ENCODE measurements at regions not wholly inside any gene's neighbourhood (a gene's known extent, or its start where the extent isn't known, plus 50 kb on each side); places are given as distances from the start of the nearest gene placed in this dataset.

- H3K27me3 Mint-ChIP-seq = no peaks in the 10 kb centered on the region
- no peak overlapping the region for H3K4me3 Mint-ChIP-seq
- H3K36me3 Mint-ChIP-seq (ENCODE audit: low read depth) = no peaks in the 10 kb centered on the region
- H3K9me3 Mint-ChIP-seq = no peaks in the 10 kb centered on the region
- no peak for DNase-seq
- H3K4me1 Mint-ChIP-seq = no peaks in the 10 kb centered on the region
- intact Hi-C loops (cut with micrococcal nuclease) = loop anchor here (10.0 kb wide), 1 partner anchor 904 kb away; the partner anchor contains the start of gene PTHLH
- H3K27ac Mint-ChIP-seq = no peak overlapping the region
These were observed 270.4 kb upstream of the FAR2 start for GRCh38 chr12:28878629-28879028.

DNA sequence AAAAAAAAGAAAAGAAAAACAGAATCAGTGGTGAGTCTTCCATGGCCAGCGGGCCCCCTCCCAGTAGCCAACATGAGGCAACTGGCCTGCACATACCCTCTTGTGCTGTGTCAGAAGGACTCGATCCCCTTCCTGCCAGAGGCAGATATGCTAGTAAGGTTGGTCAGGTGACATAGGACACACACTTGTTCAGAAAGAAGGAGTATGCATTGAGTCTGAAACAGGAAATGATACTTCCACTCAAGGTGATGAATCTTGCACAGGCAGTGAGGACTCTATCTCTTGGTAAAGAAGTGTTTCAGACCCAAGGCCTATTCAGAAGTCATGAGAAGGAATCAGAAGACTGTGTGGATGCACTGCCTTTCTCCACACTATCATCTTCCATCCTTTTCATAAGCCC, 269.7 kb upstream of the FAR2 start:
- intact Hi-C loops (cut with micrococcal nuclease) = loop anchor here (10.0 kb wide), 1 partner anchor 905 kb away; the partner anchor contains the start of gene PTHLH
- no peak overlapping the region for H3K4me3 Mint-ChIP-seq
- H3K27me3 Mint-ChIP-seq = no peaks in the 10 kb centered on the region

GRCh38 chr12:28882444-28882843, 266.6 kb upstream of the FAR2 start:
- intact Hi-C loops (cut with micrococcal nuclease) = no loop called here
- no peak overlapping the region for H3K27ac Mint-ChIP-seq
- no peak overlapping the region for H3K4me3 Mint-ChIP-seq
- no peaks in the 10 kb centered on the region for H3K9me3 Mint-ChIP-seq
- no peaks in the 10 kb centered on the region for H3K4me1 Mint-ChIP-seq
- no peak for DNase-seq
- H3K36me3 Mint-ChIP-seq (ENCODE audit: low read depth) = no peaks in the 10 kb centered on the region
- no peaks in the 10 kb centered on the region for H3K27me3 Mint-ChIP-seq

More for the DNA sequence above, 269.7 kb upstream of the FAR2 start:
- Mint-ChIP-seq H3K36me3 (ENCODE audit: low read depth) (no peaks in the 10 kb centered on the region), H3K4me1 (no peaks in the 10 kb centered on the region), H3K9me3 (no peaks in the 10 kb centered on the region), H3K27ac (no peak overlapping the region)
- DNase-seq = no peak

- H3K4me3 Mint-ChIP-seq = no peak overlapping the region
- H3K9me3 Mint-ChIP-seq = no peaks in the 10 kb centered on the region
- DNase-seq = no peak
- H3K27me3 Mint-ChIP-seq = no peaks in the 10 kb centered on the region
- intact Hi-C loops (cut with micrococcal nuclease) = no loop called here
- no peaks in the 10 kb centered on the region for H3K36me3 Mint-ChIP-seq (ENCODE audit: low read depth)
- no peak overlapping the region for H3K27ac Mint-ChIP-seq
- H3K4me1 Mint-ChIP-seq = no peaks in the 10 kb centered on the region
These were observed 265.6 kb upstream of the FAR2 start for GRCh38 chr12:28883406-28883997.

- no peak overlapping the region for H3K4me3 Mint-ChIP-seq
- no peaks in the 10 kb centered on the region for H3K27me3 Mint-ChIP-seq
- no peaks in the 10 kb centered on the region for H3K4me1 Mint-ChIP-seq
These were observed 264.0 kb upstream of the FAR2 start for GRCh38 chr12:28884904-28885679.

GRCh38 chr12:28885928-28886327, 263.1 kb upstream of the FAR2 start:
- Mint-ChIP-seq H3K27me3 (no peaks in the 10 kb centered on the region), H3K36me3 (ENCODE audit: low read depth) (no peaks in the 10 kb centered on the region), H3K4me1 (no peaks in the 10 kb centered on the region), H3K4me3 (no peak overlapping the region), H3K27ac (no peak overlapping the region), H3K9me3 (no peaks in the 10 kb centered on the region)
- DNase-seq = no peak
- intact Hi-C loops (cut with micrococcal nuclease) = no loop called here

More at GRCh38 chr12:28884904-28885679, 264.0 kb upstream of the FAR2 start:
- Mint-ChIP-seq H3K9me3 (no peaks in the 10 kb centered on the region), H3K27ac (no peak overlapping the region), H3K36me3 (ENCODE audit: low read depth) (no peaks in the 10 kb centered on the region)
- no peak for DNase-seq
- intact Hi-C loops (cut with micrococcal nuclease) = no loop called here

DNA sequence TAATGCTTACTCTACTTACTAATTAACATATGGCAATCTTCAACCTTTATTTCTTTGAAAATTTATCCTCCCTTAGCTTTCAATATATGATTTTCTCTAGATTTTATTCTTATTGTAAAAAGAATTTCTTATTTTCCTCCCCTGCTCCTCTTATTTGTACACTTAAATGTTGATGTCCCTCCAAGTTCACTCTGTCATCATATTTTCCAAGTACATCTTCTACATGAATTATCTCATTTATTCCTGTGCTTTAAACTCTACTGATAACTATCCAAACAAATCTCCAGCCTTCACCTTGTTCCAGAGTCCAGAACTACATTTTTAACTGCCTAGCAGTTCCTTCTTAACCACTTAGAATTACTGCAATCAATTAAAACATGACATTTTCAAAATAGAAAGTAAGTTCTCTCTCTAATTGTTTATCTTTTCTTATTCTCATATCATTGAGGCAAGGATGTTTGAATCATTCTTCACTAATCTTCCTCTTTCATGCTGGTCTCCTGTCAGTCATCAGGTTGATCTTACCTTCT, 261.6 kb upstream of the FAR2 start:
- Mint-ChIP-seq H3K27ac (no peak overlapping the region), H3K4me1 (no peaks in the 10 kb centered on the region), H3K27me3 (no peaks in the 10 kb centered on the region), H3K9me3 (no peaks in the 10 kb centered on the region), H3K36me3 (ENCODE audit: low read depth) (no peaks in the 10 kb centered on the region), H3K4me3 (no peak overlapping the region)
- DNase-seq = no peak
- intact Hi-C loops (cut with micrococcal nuclease) = no loop called here

- no peak for DNase-seq
- Mint-ChIP-seq H3K9me3 (no peaks in the 10 kb centered on the region), H3K4me1 (no peaks in the 10 kb centered on the region), H3K36me3 (ENCODE audit: low read depth) (no peaks in the 10 kb centered on the region), H3K27me3 (no peaks in the 10 kb centered on the region), H3K27ac (no peak overlapping the region), H3K4me3 (no peak overlapping the region)
- intact Hi-C loops (cut with micrococcal nuclease) = no loop called here
These were observed 258.4 kb upstream of the FAR2 start for GRCh38 chr12:28890664-28891063.

DNA sequence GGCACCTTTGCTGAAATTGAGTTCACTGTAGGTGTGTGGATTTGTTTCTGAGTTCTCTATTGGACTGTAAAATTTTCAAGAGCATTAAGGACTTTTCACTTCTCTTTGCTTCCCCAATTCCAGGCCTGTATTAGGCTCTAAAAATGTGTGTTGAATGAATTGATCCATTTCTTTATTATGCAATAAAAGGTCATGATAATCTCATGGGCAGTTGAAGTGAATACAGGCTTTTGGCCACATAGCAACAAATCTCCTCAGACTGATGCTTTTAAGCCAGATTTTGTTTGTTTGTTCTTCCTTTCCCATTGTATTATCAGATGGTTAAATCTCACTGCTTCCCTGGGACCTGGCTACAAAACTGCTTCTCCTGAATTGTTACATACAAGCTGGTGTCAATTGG, 258.0 kb upstream of the FAR2 start:
- Mint-ChIP-seq H3K4me3 (no peak overlapping the region), H3K9me3 (no peaks in the 10 kb centered on the region), H3K4me1 (no peaks in the 10 kb centered on the region), H3K27ac (no peak overlapping the region), H3K36me3 (ENCODE audit: low read depth) (no peaks in the 10 kb centered on the region), H3K27me3 (no peaks in the 10 kb centered on the region)
- intact Hi-C loops (cut with micrococcal nuclease) = no loop called here
- DNase-seq = no peak

DNA sequence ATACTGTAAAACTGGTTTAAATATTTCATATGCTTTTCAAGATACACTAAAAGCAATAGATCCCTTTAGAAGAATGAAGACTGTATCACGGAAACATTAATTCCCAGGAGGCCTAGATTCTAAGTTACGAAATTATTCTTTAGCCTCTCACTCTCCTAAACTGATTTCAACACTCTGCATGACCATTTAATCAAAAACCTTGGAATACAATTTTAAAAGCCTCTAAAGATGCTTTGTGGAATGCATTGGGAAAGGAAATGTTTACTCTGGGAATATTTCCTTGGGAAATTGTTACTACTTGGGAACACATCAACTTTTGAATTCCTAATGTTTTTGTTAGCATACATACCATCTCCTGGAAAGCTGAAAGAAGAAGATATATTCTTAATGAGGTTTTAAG, 255.7 kb upstream of the FAR2 start:
- no peaks in the 10 kb centered on the region for H3K9me3 Mint-ChIP-seq
- no peak overlapping the region for H3K4me3 Mint-ChIP-seq
- intact Hi-C loops (cut with micrococcal nuclease) = no loop called here
- no peaks in the 10 kb centered on the region for H3K36me3 Mint-ChIP-seq (ENCODE audit: low read depth)
- H3K4me1 Mint-ChIP-seq = no peaks in the 10 kb centered on the region
- DNase-seq = no peak
- no peaks in the 10 kb centered on the region for H3K27me3 Mint-ChIP-seq
- no peak overlapping the region for H3K27ac Mint-ChIP-seq

- intact Hi-C loops (cut with micrococcal nuclease) = no loop called here
- no peak for DNase-seq
- Mint-ChIP-seq H3K4me1 (no peaks in the 10 kb centered on the region), H3K9me3 (no peaks in the 10 kb centered on the region), H3K27ac (no peak overlapping the region), H3K36me3 (ENCODE audit: low read depth) (no peaks in the 10 kb centered on the region), H3K27me3 (no peaks in the 10 kb centered on the region), H3K4me3 (no peak overlapping the region)
These were observed 255.2 kb upstream of the FAR2 start for GRCh38 chr12:28893856-28894255.

DNA sequence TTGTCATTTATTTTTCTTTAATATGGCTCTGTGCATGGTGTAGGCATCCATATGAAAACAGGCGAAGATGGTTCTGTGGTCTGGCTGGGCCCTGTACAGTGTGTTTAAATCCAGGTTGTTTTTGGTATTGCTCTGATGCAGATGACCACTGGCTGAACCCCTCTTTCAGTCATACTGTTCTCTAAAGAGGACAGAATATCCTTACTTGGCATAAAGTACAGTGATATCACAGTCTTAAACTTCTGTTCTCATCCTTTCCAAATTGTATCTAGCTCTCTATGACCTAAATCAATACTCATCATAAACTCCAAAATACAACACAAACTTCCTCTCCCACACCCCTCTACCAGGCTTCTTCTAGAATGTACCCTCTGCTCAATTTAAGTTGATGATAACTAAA, 252.7 kb upstream of the FAR2 start:
- peaks cover 8% of the 10 kb centered on the region for H3K9me3 Mint-ChIP-seq
- intact Hi-C loops (cut with micrococcal nuclease) = no loop called here
- DNase-seq = no peak
- no peaks in the 10 kb centered on the region for H3K27me3 Mint-ChIP-seq
- no peaks in the 10 kb centered on the region for H3K4me1 Mint-ChIP-seq
- H3K4me3 Mint-ChIP-seq = no peak overlapping the region
- H3K27ac Mint-ChIP-seq = no peak overlapping the region
- H3K36me3 Mint-ChIP-seq (ENCODE audit: low read depth) = no peaks in the 10 kb centered on the region

DNA sequence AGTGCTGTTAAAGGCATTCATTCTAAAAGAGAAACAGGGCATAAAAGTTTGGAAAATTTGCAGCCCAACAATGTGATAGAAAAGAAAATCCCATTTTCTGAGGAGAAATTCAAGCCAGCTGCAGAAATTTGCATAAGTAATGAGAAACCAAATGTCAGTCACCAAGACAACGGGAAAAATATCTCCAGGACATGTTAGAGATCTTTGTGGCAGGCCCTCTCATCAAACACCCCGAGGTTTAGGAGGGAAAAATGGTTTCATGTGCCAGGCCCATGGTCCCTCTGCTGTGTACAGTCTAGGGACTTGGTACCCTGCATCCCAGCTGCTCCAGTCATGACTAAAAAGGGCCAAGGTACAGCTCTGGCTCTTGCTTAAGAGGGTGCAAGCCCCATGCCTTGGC, 251.0 kb upstream of the FAR2 start:
- Mint-ChIP-seq H3K4me1 (no peaks in the 10 kb centered on the region), H3K27ac (no peak overlapping the region), H3K9me3 (peaks cover 8% of the 10 kb centered on the region), H3K36me3 (ENCODE audit: low read depth) (no peaks in the 10 kb centered on the region), H3K27me3 (no peaks in the 10 kb centered on the region), H3K4me3 (no peak overlapping the region)
- DNase-seq = no peak
- intact Hi-C loops (cut with micrococcal nuclease) = no loop called here

DNA sequence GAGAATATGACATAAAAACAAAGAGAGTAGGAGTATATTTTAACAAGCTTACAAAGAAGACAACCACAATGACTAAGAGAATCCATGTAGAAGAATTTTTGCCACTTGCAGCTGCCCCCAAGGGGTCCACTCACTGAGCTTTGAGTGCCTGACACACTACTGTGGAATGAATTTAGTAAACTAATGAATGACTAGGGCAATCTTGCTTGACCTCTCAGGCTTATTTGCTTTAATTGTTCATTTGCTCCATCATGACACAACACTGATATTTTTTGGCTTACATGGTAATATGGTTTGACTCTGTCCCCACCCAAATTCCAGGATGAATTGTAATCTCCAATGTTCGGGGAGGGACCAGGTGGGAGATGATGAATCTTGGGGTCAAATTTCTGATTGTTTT, 249.1 kb upstream of the FAR2 start:
- Mint-ChIP-seq H3K4me3 (no peak overlapping the region), H3K27ac (no peak overlapping the region), H3K27me3 (no peaks in the 10 kb centered on the region), H3K36me3 (ENCODE audit: low read depth) (no peaks in the 10 kb centered on the region), H3K4me1 (no peaks in the 10 kb centered on the region), H3K9me3 (peaks cover 10% of the 10 kb centered on the region)
- no peak for DNase-seq
- intact Hi-C loops (cut with micrococcal nuclease) = no loop called here
